GM23338 (cell line): ENCODE measurements at regions not wholly inside any gene's neighbourhood (a gene's known extent, or its start where the extent isn't known, plus 50 kb on each side); places are given as distances from the start of the nearest gene placed in this dataset.

Experiments
- ATAC-seq: fragments of 200-7000 bp; cut with Tn5 transposase; 3 replicates; pipeline ENCODE4 v1.9.1; 2020
- DNase-seq: peaks from one replicate; pipeline ENCODE4 v3.0.0-alpha.2; 2015; ENCODE audit warnings: low spot score
- H2AFZ ChIP-seq: fragments of 200-600 bp; sonication (generic); 2 replicates; pipeline ENCODE4 v1.8.0; 2016; ENCODE audit warnings: antibody characterized with exemption, mild to moderate bottlenecking, moderate library complexity
- H3F3A ChIP-seq: fragments of 200-600 bp; sonication (generic); replicated peaks from 2 replicates; pipeline ENCODE4 v1.8.0; 2017; ENCODE audit warnings: antibody characterized with exemption, mixed run types, low read depth
- H3K27ac ChIP-seq: fragments of 200-600 bp; sonication (generic); 2 replicates; pipeline ENCODE4 v1.6.1; 2016; ENCODE audit warnings: low read depth
- H3K27me3 ChIP-seq: fragments of 200-600 bp; sonication (generic); 2 replicates; pipeline ENCODE4 v1.8.0; 2016; ENCODE audit warnings: mild to moderate bottlenecking, mixed run types, moderate library complexity; ENCODE audit not compliant: insufficient read depth
- H3K36me3 ChIP-seq: fragments of 200-600 bp; sonication (generic); 2 replicates; pipeline ENCODE4 v1.8.0; 2016; ENCODE audit warnings: mild to moderate bottlenecking; ENCODE audit not compliant: insufficient read depth
- H3K4me1 ChIP-seq: fragments of 200-600 bp; sonication (generic); 2 replicates; pipeline ENCODE4 v1.8.0; 2016; ENCODE audit warnings: mild to moderate bottlenecking, moderate library complexity; ENCODE audit not compliant: insufficient read depth
- H3K4me2 ChIP-seq: fragments of 200-600 bp; sonication (generic); 2 replicates; pipeline ENCODE4 v1.7.1; 2017; ENCODE audit warnings: mixed run types
- H3K4me3 ChIP-seq: fragments of 200-600 bp; sonication (generic); 2 replicates; pipeline ENCODE4 v1.6.1; 2016; ENCODE audit warnings: mixed run types
- H3K79me2 ChIP-seq: fragments of 200-600 bp; sonication (generic); replicated peaks from 2 replicates; pipeline ENCODE4 v1.8.0; 2017; ENCODE audit warnings: mild to moderate bottlenecking; ENCODE audit not compliant: insufficient read depth
- H3K9me2 ChIP-seq: fragments of 200-600 bp; sonication (generic); 2 replicates; pipeline ENCODE4 v1.8.0; 2017; ENCODE audit not compliant: insufficient read depth
- H4K20me1 ChIP-seq: fragments of 200-600 bp; sonication (generic); replicated peaks from 2 replicates; pipeline ENCODE4 v1.8.0; 2017; ENCODE audit warnings: mild to moderate bottlenecking; ENCODE audit not compliant: insufficient read depth
- H3K27ac Mint-ChIP-seq: 2 replicates; pipeline ENCODE4 v1.8.0; 2020; ENCODE audit warnings: inconsistent platforms, mild to moderate bottlenecking, moderate library complexity, mixed read lengths
- H3K27me3 Mint-ChIP-seq: 3 replicates; pipeline ENCODE4 v1.8.0; 2022; ENCODE audit warnings: low read depth, mild to moderate bottlenecking, moderate library complexity, mixed read lengths, inconsistent platforms; ENCODE audit not compliant: insufficient read depth, poor library complexity
- H3K36me3 Mint-ChIP-seq: 3 replicates; pipeline ENCODE4 v1.8.0; 2021; ENCODE audit warnings: low read depth, mild to moderate bottlenecking, inconsistent platforms, moderate library complexity, mixed read lengths
- H3K4me1 Mint-ChIP-seq: 3 replicates; pipeline ENCODE4 v1.8.0; 2020; ENCODE audit warnings: mild to moderate bottlenecking, inconsistent platforms, mixed read lengths
- H3K4me3 Mint-ChIP-seq: 3 replicates; pipeline ENCODE4 v1.8.0; 2021; ENCODE audit warnings: moderate library complexity, mild to moderate bottlenecking, inconsistent platforms, mixed read lengths
- H3K9me3 Mint-ChIP-seq: 3 replicates; pipeline ENCODE4 v1.8.0; 2020; ENCODE audit warnings: moderate library complexity, mild to moderate bottlenecking, inconsistent platforms, mixed read lengths
- CREB1 ChIP-seq: fragments of 250-450 bp; sonication (Bioruptor Pico); IDR thresholded peaks from 2 replicates; pipeline ENCODE4 v1.5.0; 2020; ENCODE audit warnings: low read depth, mild to moderate bottlenecking, moderate library complexity
- EZH2 ChIP-seq: fragments of 200-600 bp; sonication (generic); IDR thresholded peaks from one replicate; pipeline ENCODE4 v1.8.0; 2017; ENCODE audit warnings: antibody characterized with exemption, mild to moderate bottlenecking, low read depth; ENCODE audit not compliant: unreplicated experiment
- EZH2phosphoT487 ChIP-seq: fragments of 200-600 bp; sonication (generic); IDR thresholded peaks from one replicate; pipeline ENCODE4 v1.8.1; 2018; ENCODE audit warnings: antibody characterized with exemption; ENCODE audit not compliant: unreplicated experiment
- JUNB ChIP-seq: IDR thresholded peaks from one replicate; pipeline ENCODE4 v1.6.1; 2016; ENCODE audit warnings: antibody characterized with exemption; ENCODE audit not compliant: unreplicated experiment
- NANOG ChIP-seq: IDR thresholded peaks from 2 replicates; pipeline ENCODE4 v1.6.1; 2016; ENCODE audit warnings: antibody characterized with exemption, borderline replicate concordance
- POLR2AphosphoS5 ChIP-seq: IDR thresholded peaks from 2 replicates; pipeline ENCODE4 v1.6.1; 2016; ENCODE audit warnings: antibody characterized with exemption, low read depth
- STAT1 ChIP-seq: IDR thresholded peaks from one replicate; pipeline ENCODE4 v1.6.1; 2016; ENCODE audit warnings: antibody characterized with exemption; ENCODE audit not compliant: unreplicated experiment
- ZNF114 ChIP-seq: fragments of 250-450 bp; sonication (Bioruptor Pico); IDR thresholded peaks from 2 replicates; pipeline ENCODE4 v1.5.0; 2020; ENCODE audit warnings: mild to moderate bottlenecking, moderate library complexity
- ZNF331 ChIP-seq: fragments of 250-450 bp; sonication (Bioruptor Pico); IDR thresholded peaks from 2 replicates; pipeline ENCODE4 v1.5.0; 2020; ENCODE audit warnings: low read depth, mild to moderate bottlenecking, moderate library complexity
- TF ChIP-seq, protein P1 (sequence below), 2 experiments: fragments of 200-600 bp in 1 of 2; sonication (generic) in 1 of 2; conservative IDR thresholded peaks; 2 replicates each; pipeline versions ENCODE4 v1.5.1 to v1.6.1; 2016 to 2017; ENCODE audit warnings: antibody characterized with exemption in 2 of 2, low read depth in 2 of 2, mild to moderate bottlenecking in 2 of 2, moderate library complexity in 1 of 2
- TF ChIP-seq, protein P2 (sequence below): IDR thresholded peaks from one replicate; pipeline ENCODE4 v1.6.1; 2018; ENCODE audit warnings: antibody characterized with exemption; ENCODE audit not compliant: unreplicated experiment
- TF ChIP-seq, protein P3 (sequence below): fragments of 250-450 bp; sonication (Bioruptor Pico); IDR thresholded peaks from 2 replicates; pipeline ENCODE4 v1.5.0; 2020; ENCODE audit warnings: mild to moderate bottlenecking, moderate library complexity
- TF ChIP-seq, protein P4 (sequence below): IDR thresholded peaks from 2 replicates; pipeline ENCODE4 v1.6.1; 2016; ENCODE audit warnings: antibody characterized with exemption

DNA sequence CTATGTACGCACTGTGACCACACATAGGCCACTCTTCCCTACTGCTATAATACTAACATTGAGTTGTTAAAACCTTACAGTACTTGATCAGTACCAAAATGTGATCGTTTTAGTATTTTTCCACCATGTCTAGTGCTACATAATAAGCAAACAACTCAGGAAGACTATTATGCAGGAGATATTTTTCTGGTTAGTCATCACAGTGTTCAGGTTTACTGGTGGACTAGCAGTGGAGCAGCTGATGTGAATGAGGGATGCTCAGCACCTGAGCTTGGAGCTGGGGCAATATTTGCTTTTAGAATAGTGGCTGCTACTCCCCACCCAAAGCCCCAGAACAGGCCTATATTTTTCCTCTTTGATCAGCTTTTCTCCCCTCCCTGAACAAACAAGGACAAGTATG, 513.1 kb downstream of the KCNH5 start:
- H3K27ac Mint-ChIP-seq, result no peak overlapping the region
- H3F3A ChIP-seq, result no peaks in the 10 kb centered on the region
- H3K4me3 ChIP-seq, result no peak overlapping the region
- H3K79me2 ChIP-seq, result no peaks in the 10 kb centered on the region
- no peak overlapping the region for H3K4me2 ChIP-seq
- H3K27me3 ChIP-seq, result no peaks in the 10 kb centered on the region
- no peak overlapping the region for H3K27ac ChIP-seq
- TF ChIP-seq CREB1, result no peak
- no peak for TF ChIP-seq ZNF114 (CRISPR knock-in tag)
- TF ChIP-seq, protein P1, sequence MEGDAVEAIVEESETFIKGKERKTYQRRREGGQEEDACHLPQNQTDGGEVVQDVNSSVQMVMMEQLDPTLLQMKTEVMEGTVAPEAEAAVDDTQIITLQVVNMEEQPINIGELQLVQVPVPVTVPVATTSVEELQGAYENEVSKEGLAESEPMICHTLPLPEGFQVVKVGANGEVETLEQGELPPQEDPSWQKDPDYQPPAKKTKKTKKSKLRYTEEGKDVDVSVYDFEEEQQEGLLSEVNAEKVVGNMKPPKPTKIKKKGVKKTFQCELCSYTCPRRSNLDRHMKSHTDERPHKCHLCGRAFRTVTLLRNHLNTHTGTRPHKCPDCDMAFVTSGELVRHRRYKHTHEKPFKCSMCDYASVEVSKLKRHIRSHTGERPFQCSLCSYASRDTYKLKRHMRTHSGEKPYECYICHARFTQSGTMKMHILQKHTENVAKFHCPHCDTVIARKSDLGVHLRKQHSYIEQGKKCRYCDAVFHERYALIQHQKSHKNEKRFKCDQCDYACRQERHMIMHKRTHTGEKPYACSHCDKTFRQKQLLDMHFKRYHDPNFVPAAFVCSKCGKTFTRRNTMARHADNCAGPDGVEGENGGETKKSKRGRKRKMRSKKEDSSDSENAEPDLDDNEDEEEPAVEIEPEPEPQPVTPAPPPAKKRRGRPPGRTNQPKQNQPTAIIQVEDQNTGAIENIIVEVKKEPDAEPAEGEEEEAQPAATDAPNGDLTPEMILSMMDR (conservative IDR thresholded peaks at IDR 0.05; ENCODE audit: low read depth in 2 of 2), result no peak
- no peak for TF ChIP-seq ZNF331 (CRISPR knock-in tag)
- no peak for TF ChIP-seq NANOG
- TF ChIP-seq JUNB, result no peak
- TF ChIP-seq STAT1, result no peak
- no peak for TF ChIP-seq EZH2phosphoT487
- TF ChIP-seq, protein P2, sequence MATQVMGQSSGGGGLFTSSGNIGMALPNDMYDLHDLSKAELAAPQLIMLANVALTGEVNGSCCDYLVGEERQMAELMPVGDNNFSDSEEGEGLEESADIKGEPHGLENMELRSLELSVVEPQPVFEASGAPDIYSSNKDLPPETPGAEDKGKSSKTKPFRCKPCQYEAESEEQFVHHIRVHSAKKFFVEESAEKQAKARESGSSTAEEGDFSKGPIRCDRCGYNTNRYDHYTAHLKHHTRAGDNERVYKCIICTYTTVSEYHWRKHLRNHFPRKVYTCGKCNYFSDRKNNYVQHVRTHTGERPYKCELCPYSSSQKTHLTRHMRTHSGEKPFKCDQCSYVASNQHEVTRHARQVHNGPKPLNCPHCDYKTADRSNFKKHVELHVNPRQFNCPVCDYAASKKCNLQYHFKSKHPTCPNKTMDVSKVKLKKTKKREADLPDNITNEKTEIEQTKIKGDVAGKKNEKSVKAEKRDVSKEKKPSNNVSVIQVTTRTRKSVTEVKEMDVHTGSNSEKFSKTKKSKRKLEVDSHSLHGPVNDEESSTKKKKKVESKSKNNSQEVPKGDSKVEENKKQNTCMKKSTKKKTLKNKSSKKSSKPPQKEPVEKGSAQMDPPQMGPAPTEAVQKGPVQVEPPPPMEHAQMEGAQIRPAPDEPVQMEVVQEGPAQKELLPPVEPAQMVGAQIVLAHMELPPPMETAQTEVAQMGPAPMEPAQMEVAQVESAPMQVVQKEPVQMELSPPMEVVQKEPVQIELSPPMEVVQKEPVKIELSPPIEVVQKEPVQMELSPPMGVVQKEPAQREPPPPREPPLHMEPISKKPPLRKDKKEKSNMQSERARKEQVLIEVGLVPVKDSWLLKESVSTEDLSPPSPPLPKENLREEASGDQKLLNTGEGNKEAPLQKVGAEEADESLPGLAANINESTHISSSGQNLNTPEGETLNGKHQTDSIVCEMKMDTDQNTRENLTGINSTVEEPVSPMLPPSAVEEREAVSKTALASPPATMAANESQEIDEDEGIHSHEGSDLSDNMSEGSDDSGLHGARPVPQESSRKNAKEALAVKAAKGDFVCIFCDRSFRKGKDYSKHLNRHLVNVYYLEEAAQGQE, result no peak
- no peak for TF ChIP-seq EZH2
- TF ChIP-seq, protein P3, sequence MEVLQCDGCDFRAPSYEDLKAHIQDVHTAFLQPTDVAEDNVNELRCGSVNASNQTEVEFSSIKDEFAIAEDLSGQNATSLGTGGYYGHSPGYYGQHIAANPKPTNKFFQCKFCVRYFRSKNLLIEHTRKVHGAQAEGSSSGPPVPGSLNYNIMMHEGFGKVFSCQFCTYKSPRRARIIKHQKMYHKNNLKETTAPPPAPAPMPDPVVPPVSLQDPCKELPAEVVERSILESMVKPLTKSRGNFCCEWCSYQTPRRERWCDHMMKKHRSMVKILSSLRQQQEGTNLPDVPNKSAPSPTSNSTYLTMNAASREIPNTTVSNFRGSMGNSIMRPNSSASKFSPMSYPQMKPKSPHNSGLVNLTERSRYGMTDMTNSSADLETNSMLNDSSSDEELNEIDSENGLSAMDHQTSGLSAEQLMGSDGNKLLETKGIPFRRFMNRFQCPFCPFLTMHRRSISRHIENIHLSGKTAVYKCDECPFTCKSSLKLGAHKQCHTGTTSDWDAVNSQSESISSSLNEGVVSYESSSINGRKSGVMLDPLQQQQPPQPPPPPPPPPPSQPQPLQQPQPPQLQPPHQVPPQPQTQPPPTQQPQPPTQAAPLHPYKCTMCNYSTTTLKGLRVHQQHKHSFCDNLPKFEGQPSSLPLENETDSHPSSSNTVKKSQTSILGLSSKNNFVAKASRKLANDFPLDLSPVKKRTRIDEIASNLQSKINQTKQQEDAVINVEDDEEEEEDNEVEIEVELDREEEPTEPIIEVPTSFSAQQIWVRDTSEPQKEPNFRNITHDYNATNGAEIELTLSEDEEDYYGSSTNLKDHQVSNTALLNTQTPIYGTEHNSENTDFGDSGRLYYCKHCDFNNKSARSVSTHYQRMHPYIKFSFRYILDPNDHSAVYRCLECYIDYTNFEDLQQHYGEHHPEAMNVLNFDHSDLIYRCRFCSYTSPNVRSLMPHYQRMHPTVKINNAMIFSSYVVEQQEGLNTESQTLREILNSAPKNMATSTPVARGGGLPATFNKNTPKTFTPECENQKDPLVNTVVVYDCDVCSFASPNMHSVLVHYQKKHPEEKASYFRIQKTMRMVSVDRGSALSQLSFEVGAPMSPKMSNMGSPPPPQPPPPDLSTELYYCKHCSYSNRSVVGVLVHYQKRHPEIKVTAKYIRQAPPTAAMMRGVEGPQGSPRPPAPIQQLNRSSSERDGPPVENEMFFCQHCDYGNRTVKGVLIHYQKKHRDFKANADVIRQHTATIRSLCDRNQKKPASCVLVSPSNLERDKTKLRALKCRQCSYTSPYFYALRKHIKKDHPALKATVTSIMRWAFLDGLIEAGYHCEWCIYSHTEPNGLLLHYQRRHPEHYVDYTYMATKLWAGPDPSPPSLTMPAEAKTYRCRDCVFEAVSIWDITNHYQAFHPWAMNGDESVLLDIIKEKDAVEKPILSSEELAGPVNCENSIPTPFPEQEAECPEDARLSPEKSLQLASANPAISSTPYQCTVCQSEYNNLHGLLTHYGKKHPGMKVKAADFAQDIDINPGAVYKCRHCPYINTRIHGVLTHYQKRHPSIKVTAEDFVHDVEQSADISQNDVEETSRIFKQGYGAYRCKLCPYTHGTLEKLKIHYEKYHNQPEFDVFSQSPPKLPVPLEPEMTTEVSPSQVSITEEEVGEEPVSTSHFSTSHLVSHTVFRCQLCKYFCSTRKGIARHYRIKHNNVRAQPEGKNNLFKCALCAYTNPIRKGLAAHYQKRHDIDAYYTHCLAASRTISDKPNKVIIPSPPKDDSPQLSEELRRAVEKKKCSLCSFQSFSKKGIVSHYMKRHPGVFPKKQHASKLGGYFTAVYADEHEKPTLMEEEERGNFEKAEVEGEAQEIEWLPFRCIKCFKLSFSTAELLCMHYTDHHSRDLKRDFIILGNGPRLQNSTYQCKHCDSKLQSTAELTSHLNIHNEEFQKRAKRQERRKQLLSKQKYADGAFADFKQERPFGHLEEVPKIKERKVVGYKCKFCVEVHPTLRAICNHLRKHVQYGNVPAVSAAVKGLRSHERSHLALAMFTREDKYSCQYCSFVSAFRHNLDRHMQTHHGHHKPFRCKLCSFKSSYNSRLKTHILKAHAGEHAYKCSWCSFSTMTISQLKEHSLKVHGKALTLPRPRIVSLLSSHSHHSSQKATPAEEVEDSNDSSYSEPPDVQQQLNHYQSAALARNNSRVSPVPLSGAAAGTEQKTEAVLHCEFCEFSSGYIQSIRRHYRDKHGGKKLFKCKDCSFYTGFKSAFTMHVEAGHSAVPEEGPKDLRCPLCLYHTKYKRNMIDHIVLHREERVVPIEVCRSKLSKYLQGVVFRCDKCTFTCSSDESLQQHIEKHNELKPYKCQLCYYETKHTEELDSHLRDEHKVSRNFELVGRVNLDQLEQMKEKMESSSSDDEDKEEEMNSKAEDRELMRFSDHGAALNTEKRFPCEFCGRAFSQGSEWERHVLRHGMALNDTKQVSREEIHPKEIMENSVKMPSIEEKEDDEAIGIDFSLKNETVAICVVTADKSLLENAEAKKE (CRISPR knock-in tag), result no peak
- no peak for TF ChIP-seq POLR2AphosphoS5
- TF ChIP-seq, protein P4, sequence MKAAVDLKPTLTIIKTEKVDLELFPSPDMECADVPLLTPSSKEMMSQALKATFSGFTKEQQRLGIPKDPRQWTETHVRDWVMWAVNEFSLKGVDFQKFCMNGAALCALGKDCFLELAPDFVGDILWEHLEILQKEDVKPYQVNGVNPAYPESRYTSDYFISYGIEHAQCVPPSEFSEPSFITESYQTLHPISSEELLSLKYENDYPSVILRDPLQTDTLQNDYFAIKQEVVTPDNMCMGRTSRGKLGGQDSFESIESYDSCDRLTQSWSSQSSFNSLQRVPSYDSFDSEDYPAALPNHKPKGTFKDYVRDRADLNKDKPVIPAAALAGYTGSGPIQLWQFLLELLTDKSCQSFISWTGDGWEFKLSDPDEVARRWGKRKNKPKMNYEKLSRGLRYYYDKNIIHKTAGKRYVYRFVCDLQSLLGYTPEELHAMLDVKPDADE, result no peak
- DNase-seq, result no peak
- ATAC-seq, result no peak
- H3K36me3 ChIP-seq, result no peaks in the 10 kb centered on the region
- H2AFZ ChIP-seq, result no peak overlapping the region
- peaks cover 12% of the 10 kb centered on the region for H3K9me2 ChIP-seq
- no peaks in the 10 kb centered on the region for H3K4me1 ChIP-seq
- H3K36me3 Mint-ChIP-seq, result 0 out of 3 replicates have a peak, but pooled peaks cover 3% of the 10 kb centered on the region
- no peak overlapping the region for H3K4me3 Mint-ChIP-seq
- no peaks in the 10 kb centered on the region for H3K4me1 Mint-ChIP-seq
- H3K27me3 Mint-ChIP-seq, result no peaks in the 10 kb centered on the region
- no peaks in the 10 kb centered on the region; the same call in 2 of the 3 replicates for H3K9me3 Mint-ChIP-seq
- H4K20me1 ChIP-seq, result no peaks in the 10 kb centered on the region
